ENCODE measurements at regions not wholly inside any gene's neighbourhood (a gene's known extent, or its start where the extent isn't known, plus 50 kb on each side); places are given as distances from the start of the nearest gene placed in this dataset.

- Histone ChIP-seq H3K27ac (no peak overlapping the region), H3K9me3 (no peaks in the 10 kb centered on the region), H3K4me1 (ENCODE audit: control insufficient read depth in 1 of 2, low read depth in 2 of 2) (no peaks in the 10 kb centered on the region), H3K36me3 (no peaks in the 10 kb centered on the region), H3K4me3 (no peak overlapping the region), H3K27me3 (replicated peaks; ENCODE audit: insufficient read depth) (no peaks in the 10 kb centered on the region)
- TF ChIP-seq CTCF (IDR thresholded peaks at IDR 0.05): no peak
- no peak for ATAC-seq (ENCODE audit: insufficient number of reproducible peaks, low FRiP score, low read depth)
- no peak for DNase-seq (ENCODE audit: low spot score)
Observed at GRCh38 chr12:127749416-127749815, 517.6 kb upstream of the TMEM132C start.

DNA sequence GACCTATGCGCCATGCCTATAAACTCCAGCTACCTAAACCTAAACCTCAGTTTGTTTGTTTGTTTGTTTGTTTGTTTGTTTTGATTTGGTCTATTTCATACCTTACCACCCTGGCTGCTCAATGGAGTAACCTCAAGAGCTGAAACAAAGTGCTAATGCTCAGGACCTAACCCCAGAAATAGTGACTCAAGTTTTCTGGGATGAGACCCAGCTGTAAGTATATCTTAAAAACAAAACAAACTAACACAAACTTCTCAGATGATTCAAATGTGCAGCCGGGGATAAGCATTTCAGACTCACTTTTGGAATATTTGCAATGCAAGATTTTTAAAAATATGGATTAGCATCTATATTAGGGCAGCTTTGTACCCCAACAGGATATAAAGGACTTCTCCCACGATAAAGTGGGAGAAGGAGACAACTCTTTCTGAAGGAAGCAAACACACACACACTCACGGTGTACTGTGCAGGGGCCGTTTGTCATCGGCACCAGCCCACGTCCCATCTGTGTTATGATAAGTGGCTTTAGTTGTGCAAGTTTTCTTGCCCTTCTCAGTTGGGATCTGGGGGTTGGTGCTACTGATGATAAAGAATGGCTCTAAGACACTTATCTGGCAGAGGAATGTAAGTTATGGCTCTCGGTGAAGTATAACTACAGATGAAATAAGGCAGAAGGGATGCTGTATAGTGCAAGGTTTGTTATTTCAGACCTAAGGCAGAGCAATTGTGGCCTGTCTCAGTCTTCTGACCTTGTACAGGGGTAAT is 516.7 kb upstream of the TMEM132C start:
- Histone ChIP-seq H3K27ac (no peak overlapping the region), H3K27me3 (replicated peaks; ENCODE audit: insufficient read depth) (no peaks in the 10 kb centered on the region), H3K4me3 (no peak overlapping the region), H3K9me3 (no peaks in the 10 kb centered on the region), H3K36me3 (no peaks in the 10 kb centered on the region), H3K4me1 (ENCODE audit: control insufficient read depth in 1 of 2, low read depth in 2 of 2) (no peaks in the 10 kb centered on the region)
- DNase-seq (ENCODE audit: low spot score) (no peak), ATAC-seq (ENCODE audit: insufficient number of reproducible peaks, low FRiP score, low read depth) (no peak)
- no peak for TF ChIP-seq CTCF (IDR thresholded peaks at IDR 0.05)

DNA sequence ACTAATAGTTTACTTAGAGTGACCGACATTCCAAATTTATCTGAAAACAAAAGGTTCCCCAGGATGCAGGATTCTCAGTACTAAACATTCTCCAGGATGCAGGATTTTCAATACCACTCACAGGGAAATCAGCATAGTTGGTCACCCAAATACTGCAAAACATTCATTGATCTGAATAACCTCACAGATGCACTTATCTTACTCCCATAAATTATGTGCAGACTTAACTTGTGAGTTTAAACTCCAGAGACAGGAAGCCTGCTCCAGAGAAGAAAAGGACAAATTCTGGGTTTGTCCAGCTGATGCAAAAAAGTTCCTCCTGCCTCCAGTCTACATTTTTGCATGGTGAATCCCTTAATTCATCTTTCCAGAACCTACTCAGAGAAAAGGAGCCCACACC is 514.2 kb upstream of the TMEM132C start:
- no peak overlapping the region for H3K27ac ChIP-seq
- no peaks in the 10 kb centered on the region for H3K27me3 ChIP-seq (replicated peaks; ENCODE audit: insufficient read depth)
- no peaks in the 10 kb centered on the region for H3K4me1 ChIP-seq (ENCODE audit: control insufficient read depth in 1 of 2, low read depth in 2 of 2)
- no peak overlapping the region for H3K4me3 ChIP-seq
- TF ChIP-seq CTCF (IDR thresholded peaks at IDR 0.05): no peak
- DNase-seq (ENCODE audit: low spot score) (no peak), ATAC-seq (ENCODE audit: insufficient number of reproducible peaks, low FRiP score, low read depth) (no peak)
- no peaks in the 10 kb centered on the region for H3K9me3 ChIP-seq
- H3K36me3 ChIP-seq: no peaks in the 10 kb centered on the region

- TF ChIP-seq CTCF (IDR thresholded peaks at IDR 0.05): no peak
- no peak overlapping the region for H3K27ac ChIP-seq
- H3K27me3 ChIP-seq (replicated peaks; ENCODE audit: insufficient read depth): no peaks in the 10 kb centered on the region
- H3K4me1 ChIP-seq (ENCODE audit: control insufficient read depth in 1 of 2, low read depth in 2 of 2): no peaks in the 10 kb centered on the region
- DNase-seq (ENCODE audit: low spot score) (no peak), ATAC-seq (ENCODE audit: insufficient number of reproducible peaks, low FRiP score, low read depth) (no peak)
- H3K36me3 ChIP-seq: no peaks in the 10 kb centered on the region
- no peaks in the 10 kb centered on the region for H3K9me3 ChIP-seq
- H3K4me3 ChIP-seq: no peak overlapping the region
Observed at GRCh38 chr12:127760357-127760756, 506.6 kb upstream of the TMEM132C start.

GRCh38 chr12:127760996-127761395 is 506.0 kb upstream of the TMEM132C start:
- no peaks in the 10 kb centered on the region for H3K27me3 ChIP-seq (replicated peaks; ENCODE audit: insufficient read depth)
- H3K27ac ChIP-seq: no peak overlapping the region
- no peak overlapping the region for H3K4me3 ChIP-seq
- H3K9me3 ChIP-seq: no peaks in the 10 kb centered on the region
- DNase-seq (ENCODE audit: low spot score) (no peak), ATAC-seq (ENCODE audit: insufficient number of reproducible peaks, low FRiP score, low read depth) (no peak)
- H3K4me1 ChIP-seq (ENCODE audit: control insufficient read depth in 1 of 2, low read depth in 2 of 2): no peaks in the 10 kb centered on the region
- TF ChIP-seq CTCF (IDR thresholded peaks at IDR 0.05): no peak
- H3K36me3 ChIP-seq: no peaks in the 10 kb centered on the region
